AG04449 (cell line): ENCODE measurements at regions not wholly inside any gene's neighbourhood (a gene's known extent, or its start where the extent isn't known, plus 50 kb on each side); places are given as distances from the start of the nearest gene placed in this dataset.

Experiments
- CTCF ChIA-PET: fragments of 350-600 bp; formaldehyde crosslinking; extraction: SDS; loops from one replicate; lab custom pipeline; 2021; ENCODE audit warnings: antibody characterized with exemption; lab: Yijun Ruan, JAX
- POLR2A ChIA-PET: fragments of 400-600, 350-600 bp; formaldehyde crosslinking; extraction: SDS; loops from one replicate; lab custom pipeline; 2020; ENCODE audit warnings: antibody characterized with exemption, inconsistent platforms; lab: Yijun Ruan, JAX
- DNase-seq: peaks from one replicate; pipeline ENCODE4 v3.0.0-alpha.2; 2010; ENCODE audit warnings: low read depth, low spot score
- H3K4me3 ChIP-seq: 2 replicates; pipeline ENCODE4 v1.5.1; 2011; ENCODE audit warnings: low read depth, mild to moderate bottlenecking, control low read depth, low read length
- TF ChIP-seq, protein P1 (sequence below): IDR thresholded peaks from one replicate; pipeline ENCODE4 v1.5.1; 2011; ENCODE audit warnings: mild to moderate bottlenecking, moderate library complexity, low read length, control low read depth, inconsistent platforms; ENCODE audit not compliant: insufficient read depth; ENCODE audit errors: missing control alignments

DNA sequence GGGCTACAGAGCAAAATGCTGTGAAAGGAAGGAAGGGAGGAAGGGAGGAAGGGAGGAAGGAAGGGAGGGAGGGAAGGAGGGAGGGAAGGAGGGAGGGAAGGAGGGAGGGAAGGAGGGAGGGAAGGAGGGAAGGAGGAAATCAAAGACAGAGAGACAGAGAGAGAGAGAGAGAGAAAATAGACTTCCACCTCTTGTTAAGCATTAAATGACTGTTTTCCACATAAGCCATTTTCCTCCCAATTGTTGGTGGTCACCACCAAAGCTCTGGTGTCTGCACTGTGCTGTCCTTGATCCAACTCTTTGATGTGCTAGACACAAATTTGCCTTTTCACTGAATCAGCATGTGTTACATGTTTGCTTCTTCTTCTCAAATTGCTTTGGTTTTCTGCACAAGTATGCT lies 90.7 kb upstream of the INHBA start:
- DNase-seq, result no peak
- POLR2A ChIA-PET, result no interaction called here
- TF ChIP-seq, protein P1, sequence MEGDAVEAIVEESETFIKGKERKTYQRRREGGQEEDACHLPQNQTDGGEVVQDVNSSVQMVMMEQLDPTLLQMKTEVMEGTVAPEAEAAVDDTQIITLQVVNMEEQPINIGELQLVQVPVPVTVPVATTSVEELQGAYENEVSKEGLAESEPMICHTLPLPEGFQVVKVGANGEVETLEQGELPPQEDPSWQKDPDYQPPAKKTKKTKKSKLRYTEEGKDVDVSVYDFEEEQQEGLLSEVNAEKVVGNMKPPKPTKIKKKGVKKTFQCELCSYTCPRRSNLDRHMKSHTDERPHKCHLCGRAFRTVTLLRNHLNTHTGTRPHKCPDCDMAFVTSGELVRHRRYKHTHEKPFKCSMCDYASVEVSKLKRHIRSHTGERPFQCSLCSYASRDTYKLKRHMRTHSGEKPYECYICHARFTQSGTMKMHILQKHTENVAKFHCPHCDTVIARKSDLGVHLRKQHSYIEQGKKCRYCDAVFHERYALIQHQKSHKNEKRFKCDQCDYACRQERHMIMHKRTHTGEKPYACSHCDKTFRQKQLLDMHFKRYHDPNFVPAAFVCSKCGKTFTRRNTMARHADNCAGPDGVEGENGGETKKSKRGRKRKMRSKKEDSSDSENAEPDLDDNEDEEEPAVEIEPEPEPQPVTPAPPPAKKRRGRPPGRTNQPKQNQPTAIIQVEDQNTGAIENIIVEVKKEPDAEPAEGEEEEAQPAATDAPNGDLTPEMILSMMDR, result no peak
- CTCF ChIA-PET, result no interaction called here
- no peak overlapping the region for H3K4me3 ChIP-seq

DNA sequence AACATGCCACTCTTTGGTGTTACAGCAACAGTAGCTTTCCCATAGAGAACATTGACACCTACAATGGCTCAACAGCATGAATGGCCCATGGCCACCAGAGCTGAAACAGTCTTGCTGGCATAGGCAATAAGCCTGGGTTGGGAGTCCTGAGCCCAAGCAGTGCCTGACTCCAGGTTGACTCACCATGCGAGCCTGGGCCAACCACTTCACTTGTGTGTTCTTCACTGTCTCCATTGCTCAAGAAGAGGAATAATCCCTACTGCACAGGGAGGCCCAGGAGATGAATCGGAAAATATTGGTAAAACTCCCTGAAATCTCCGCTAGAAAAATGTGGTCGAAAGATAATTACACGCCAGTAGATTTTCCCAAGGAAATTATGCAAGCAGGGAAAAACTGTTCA lies 89.2 kb upstream of the INHBA start:
- CTCF ChIA-PET, result no interaction called here
- DNase-seq, result no peak
- POLR2A ChIA-PET, result no interaction called here

DNA sequence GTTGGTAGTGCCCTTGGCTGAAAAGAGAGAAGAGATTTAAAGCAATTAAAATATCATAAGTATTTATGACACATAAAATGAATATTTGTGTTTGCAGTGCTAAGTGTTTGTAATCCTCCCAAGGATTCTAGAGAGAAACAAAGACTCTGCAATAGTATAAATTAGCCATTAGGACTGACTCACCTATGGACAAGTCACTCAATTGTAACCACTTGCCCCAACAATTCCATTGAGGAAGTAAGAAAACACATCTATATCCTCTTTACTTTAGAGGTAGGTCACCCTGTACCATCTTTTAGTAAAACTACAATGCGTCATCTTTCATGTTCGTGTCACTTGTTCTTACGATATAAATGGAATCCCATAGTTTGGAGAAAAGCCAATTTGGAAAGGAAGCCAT lies 85.7 kb upstream of the INHBA start:
- no peak overlapping the region for H3K4me3 ChIP-seq
- TF ChIP-seq, protein P1, result no peak
- DNase-seq, result no peak
- ChIA-PET POLR2A (no interaction called here), CTCF (no interaction called here)

More for the DNA sequence above, 89.2 kb upstream of the INHBA start:
- H3K4me3 ChIP-seq, result no peak overlapping the region
- TF ChIP-seq, protein P1, result no peak

DNA sequence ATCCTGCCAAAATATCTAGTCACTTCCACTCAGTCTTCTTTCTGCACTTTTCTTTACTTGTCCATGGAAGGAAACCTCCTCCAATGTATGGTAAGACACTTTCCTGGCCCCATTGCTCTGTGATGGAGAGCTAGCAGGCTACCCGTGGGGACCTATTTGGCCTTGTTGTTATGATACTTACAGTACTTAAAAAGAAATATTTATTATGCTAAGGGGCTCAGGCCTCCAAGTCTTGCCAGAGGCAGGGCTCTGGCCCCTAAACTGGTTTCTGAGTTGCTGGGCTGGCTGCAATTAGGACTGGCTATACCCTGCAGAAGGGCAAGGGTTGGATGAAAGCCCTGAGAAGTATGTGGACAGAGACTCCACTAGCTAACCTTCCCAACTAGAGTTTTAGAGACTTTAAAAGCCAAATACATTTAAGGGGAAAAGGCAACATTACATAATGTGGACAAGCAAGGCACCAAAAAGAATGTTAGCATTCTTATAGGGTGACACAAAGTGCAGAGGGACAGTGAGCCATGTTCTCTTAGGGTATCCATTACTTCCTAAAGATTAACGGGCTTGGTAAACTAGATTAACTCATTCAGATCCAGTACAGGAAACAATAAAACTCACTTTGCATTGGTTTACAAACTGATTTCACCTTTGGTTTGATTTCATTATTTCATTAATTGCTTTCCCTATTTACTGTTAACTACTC lies 84.9 kb upstream of the INHBA start:
- CTCF ChIA-PET, result no interaction called here
- no peak overlapping the region for H3K4me3 ChIP-seq
- DNase-seq, result no peak
- POLR2A ChIA-PET, result no interaction called here
- TF ChIP-seq, protein P1, result no peak

DNA sequence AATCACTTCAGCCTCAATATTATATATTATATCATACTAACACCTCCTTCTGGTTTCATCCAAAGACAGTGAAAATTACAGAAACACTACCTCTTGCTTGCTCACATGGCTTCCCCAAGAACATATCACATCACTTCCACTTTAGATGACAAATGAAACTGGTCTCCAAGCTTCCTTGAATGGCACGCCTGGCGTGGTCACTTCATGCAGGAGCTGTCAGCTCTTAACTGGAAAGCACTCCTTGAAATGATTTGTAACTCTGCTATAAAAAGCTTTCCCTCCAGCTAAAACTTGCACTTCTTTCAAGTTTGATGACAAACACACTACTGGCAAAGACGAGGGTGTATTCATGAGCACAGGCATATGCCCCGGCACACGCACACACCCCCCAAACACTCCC lies 84.1 kb upstream of the INHBA start:
- no peak overlapping the region for H3K4me3 ChIP-seq
- TF ChIP-seq, protein P1, result no peak
- CTCF ChIA-PET, result no interaction called here
- no peak for DNase-seq
- POLR2A ChIA-PET, result no interaction called here

DNA sequence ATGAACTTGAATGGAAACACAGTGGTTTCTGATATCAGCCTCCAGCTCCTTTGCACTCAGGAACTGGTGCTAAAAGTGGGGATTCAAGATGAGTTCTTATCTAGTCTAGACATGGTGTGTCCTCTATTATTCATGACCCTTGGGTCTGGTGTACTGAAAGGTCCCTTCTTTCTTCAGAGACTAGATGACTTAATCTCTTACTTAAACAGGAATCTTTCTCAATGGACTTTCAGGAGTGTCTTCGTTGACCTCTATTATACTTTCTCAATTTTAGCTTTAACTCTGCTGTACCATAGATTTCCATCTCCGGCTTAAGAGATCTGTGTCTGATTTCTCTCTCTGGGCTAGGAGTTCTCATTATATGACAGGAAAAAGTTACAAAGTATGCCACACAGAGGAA lies 83.5 kb upstream of the INHBA start:
- TF ChIP-seq, protein P1, result no peak
- ChIA-PET CTCF (interaction anchor here (1.2 kb wide), 1 partner anchor 157 kb away, joined by 3 read pairs; no protein-coding TSS in a partner anchor), POLR2A (no interaction called here)
- H3K4me3 ChIP-seq, result no peak overlapping the region
- no peak for DNase-seq
